Astrocyte of the cerebellum (primary cell): ENCODE measurements at regions not wholly inside any gene's neighbourhood (a gene's known extent, or its start where the extent isn't known, plus 50 kb on each side); places are given as distances from the start of the nearest gene placed in this dataset.

Experiments
- DNase-seq: peaks from one replicate; pipeline ENCODE4 v3.0.0-alpha.2; 2011; ENCODE audit warnings: low read depth
- H3K4me3 ChIP-seq: 2 replicates; pipeline ENCODE4 v1.5.1; 2011; ENCODE audit warnings: mild to moderate bottlenecking, low read depth, low read length, moderate library complexity
- in situ Hi-C: cut with HindIII; loops from 2 replicates; pipeline ENCODE4 v1.10.0; 2017; ENCODE audit warnings: low sequenced_read_pairs
- TF ChIP-seq, protein P1 (sequence below): IDR thresholded peaks from 2 replicates; pipeline ENCODE4 v1.5.1; 2012; ENCODE audit warnings: low read length, low read depth, moderate library complexity, mild to moderate bottlenecking; ENCODE audit errors: missing control alignments

DNA sequence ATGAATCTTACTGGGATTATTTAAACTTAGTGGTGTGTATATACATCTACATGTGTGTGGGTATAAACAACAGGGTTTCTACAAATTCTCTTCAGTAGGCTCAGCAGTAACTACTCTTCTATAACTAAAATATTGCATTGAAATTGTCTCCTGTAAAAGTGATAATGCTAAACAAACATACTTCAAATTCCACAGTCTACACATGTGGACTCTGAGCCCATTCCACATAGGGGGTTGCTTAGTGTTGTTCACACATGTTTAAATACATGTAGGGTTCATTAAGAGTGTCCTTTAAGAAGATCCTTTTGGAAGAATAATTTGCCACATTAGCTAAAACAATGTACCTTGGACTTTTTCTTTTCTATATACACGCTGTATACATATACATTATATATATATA lies 152.8 kb upstream of the VRK2 start:
- DNase-seq = no peak
- TF ChIP-seq, protein P1, sequence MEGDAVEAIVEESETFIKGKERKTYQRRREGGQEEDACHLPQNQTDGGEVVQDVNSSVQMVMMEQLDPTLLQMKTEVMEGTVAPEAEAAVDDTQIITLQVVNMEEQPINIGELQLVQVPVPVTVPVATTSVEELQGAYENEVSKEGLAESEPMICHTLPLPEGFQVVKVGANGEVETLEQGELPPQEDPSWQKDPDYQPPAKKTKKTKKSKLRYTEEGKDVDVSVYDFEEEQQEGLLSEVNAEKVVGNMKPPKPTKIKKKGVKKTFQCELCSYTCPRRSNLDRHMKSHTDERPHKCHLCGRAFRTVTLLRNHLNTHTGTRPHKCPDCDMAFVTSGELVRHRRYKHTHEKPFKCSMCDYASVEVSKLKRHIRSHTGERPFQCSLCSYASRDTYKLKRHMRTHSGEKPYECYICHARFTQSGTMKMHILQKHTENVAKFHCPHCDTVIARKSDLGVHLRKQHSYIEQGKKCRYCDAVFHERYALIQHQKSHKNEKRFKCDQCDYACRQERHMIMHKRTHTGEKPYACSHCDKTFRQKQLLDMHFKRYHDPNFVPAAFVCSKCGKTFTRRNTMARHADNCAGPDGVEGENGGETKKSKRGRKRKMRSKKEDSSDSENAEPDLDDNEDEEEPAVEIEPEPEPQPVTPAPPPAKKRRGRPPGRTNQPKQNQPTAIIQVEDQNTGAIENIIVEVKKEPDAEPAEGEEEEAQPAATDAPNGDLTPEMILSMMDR = no peak
- H3K4me3 ChIP-seq = no peak overlapping the region
- in situ Hi-C loops = no loop called here

DNA sequence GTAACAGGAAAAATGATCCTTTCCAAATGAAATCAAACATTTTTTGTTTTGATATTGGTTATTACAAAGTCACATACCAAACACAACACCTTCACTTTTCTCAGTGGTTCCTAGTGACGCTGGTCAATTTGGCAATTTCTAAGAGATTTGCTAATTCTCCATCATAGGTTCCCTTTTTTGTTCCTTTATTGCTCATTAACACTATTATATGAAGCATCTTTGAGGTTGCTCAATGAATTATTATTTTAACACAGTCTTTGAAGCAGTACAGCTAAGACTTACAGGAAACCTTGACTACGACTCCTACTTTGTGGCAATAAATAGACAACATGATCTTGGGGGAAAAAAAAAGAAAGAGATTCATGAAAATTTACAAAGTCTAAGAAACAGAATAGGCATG lies 152.2 kb upstream of the VRK2 start:
- no peak for DNase-seq
- no peak overlapping the region for H3K4me3 ChIP-seq
- TF ChIP-seq, protein P1 = no peak
- in situ Hi-C loops = no loop called here

DNA sequence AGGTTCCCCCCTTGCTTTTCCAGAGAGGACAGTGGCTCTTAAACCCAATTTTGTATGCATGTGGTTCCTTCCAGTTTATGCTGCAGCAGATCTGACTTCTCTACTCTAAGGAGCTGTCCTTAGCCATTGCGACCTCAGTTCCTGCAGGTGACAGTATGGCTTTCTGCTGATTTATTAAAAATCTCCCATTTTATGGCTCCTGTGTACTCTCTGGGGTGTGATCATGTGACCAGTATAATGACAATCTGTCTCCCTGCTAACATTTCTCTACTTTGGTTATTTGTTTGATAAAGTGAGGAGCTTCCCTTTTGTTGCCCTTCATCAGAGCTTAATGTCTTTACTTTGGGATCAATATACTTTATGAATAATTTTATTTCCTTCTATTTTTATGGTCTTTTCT lies 148.7 kb upstream of the VRK2 start:
- in situ Hi-C loops = no loop called here
- H3K4me3 ChIP-seq = no peak overlapping the region
- DNase-seq = no peak
- TF ChIP-seq, protein P1 = no peak

DNA sequence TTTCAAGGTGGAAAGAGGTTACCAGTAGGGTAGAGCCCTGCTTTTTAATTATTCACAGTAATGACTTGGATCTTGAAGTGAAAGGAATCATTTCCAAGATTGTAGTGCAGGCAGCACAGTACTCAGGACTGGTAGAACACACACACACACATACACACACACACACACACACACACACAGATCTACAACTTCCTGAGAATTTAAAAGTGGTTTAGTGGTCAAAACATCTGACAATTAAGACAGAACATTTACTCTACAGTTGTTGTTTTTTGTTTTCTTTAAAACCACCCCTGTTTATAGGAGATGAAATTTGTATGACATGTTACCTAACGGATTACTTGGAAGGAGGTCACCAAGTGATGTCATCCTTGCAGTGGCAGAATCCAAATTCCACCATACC lies 146.7 kb upstream of the VRK2 start:
- in situ Hi-C loops = no loop called here
- TF ChIP-seq, protein P1 = no peak
- no peak for DNase-seq
- no peak overlapping the region for H3K4me3 ChIP-seq

DNA sequence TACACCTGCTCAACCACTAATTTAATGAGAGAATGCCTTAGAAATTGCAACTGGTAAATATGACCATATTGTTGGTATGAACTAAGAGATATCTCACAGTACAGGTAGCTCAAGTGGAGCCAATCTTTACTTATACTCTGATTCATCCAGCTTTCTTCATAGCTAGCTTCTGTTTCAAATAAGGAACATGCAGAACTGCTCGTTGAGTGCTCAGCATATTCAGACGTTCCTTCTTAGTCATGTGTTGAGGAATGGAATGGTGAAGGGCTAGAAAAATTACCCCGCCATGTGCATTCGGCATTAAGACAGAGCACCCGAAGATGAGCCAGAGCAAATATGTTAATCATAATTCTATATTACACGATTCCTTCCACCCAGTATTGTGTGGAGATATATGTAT lies 144.0 kb upstream of the VRK2 start:
- no peak for DNase-seq
- no peak overlapping the region for H3K4me3 ChIP-seq
- in situ Hi-C loops = no loop called here
- TF ChIP-seq, protein P1 = no peak

DNA sequence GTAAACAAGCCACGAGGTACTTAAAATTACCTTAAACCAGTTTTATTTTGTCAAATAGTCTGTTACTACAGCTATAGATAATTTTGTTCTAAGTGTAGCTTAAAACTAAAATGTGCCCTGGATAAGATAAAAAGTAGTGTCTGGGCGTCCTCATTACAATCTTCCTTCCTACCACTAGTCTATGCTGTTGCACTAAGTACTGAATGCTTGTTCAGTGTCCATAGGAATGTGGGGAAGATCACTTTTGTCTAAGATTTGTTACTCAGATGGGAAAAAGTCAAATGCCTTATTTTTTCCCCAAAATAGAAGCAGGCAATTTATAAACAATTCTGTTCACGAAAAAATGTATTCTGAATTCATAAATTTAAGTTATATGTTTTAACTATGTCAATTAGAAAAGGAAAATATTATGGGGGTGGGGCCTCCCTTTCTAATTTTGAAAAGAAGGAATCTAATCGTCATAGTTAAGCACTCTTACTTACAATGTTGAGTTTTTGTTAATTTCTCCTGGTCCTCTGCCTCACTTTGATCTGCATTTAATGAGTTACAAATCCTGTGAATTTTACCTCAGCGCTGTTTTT lies 140.4 kb upstream of the VRK2 start:
- TF ChIP-seq, protein P1 = peak; percentile 87
- in situ Hi-C loops = no loop called here
- peak; percentile 44 for DNase-seq
- H3K4me3 ChIP-seq = no peak overlapping the region
